Pancreas (tissue), 10 donors: ENCODE measurements at regions not wholly inside any gene's neighbourhood (a gene's known extent, or its start where the extent isn't known, plus 50 kb on each side); places are given as distances from the start of the nearest gene placed in this dataset.

Source experiments
- ATAC-seq, 4 donors: fragments of 200-7000 bp; cut with Tn5 transposase; one replicate each; pipeline versions ENCODE4 v1.8.0 to v1.9.1; 2020; ENCODE audit warnings: mild to moderate bottlenecking in 4 of 4, moderate library complexity in 4 of 4
- DNase-seq, 6 donors: peaks; one replicate each; pipeline ENCODE4 v3.0.0-alpha.2; 2020
- FAIRE-seq: peaks from 2 replicates; lab custom pipeline; 2012; peaks lifted over from hg19 to GRCh38; lab: Jason Lieb, UNC
- H3K27ac ChIP-seq, 4 donors: fragments of 200-600 bp; sonication (generic); 1 replicate in 3 of 4; 2 replicates in 1 of 4; pipeline versions ENCODE4 v1.5.0 to v1.8.0; 2020
- H3K27me3 ChIP-seq, 4 donors: fragments of 200-600 bp; one replicate each; pipeline ENCODE4 v1.8.0; 2021
- H3K36me3 ChIP-seq, 3 donors: fragments of 200-600 bp; sonication (generic) in 1 of 3; one replicate each; pipeline versions ENCODE4 v1.5.0 to v1.8.0; 2020 to 2021
- H3K4me1 ChIP-seq, 3 donors: fragments of 200-600 bp; one replicate each; pipeline ENCODE4 v1.8.0; 2021
- H3K4me3 ChIP-seq, 4 donors: fragments of 200-600 bp; sonication (generic) in 2 of 4; one replicate each; pipeline versions ENCODE4 v1.5.0 to v1.8.0; 2020 to 2021
- H3K9me3 ChIP-seq, 4 donors: fragments of 200-600 bp; one replicate each; pipeline ENCODE4 v1.8.0; 2021
- CTCF ChIP-seq, 4 donors: fragments of 200-600 bp; sonication (generic) in 3 of 4; IDR thresholded peaks; one replicate each; pipeline versions ENCODE4 v1.5.0 to v1.8.0; 2021; ENCODE audit warnings: antibody characterized with exemption in 4 of 4
- WGBS, 2 donors: extraction: QIAGEN DNeasy Blood & Tissue Kit; methylation state at CpG; one replicate each; pipeline ENCODE4 v1.1.7; 2013; 5-methylcytosine and 5-hydroxymethylcytosine counted together
- intact Hi-C, 3 donors: fragments of 100-400 bp; cut with DNase I; formaldehyde crosslinking; loops; one replicate each; pipeline versions ENCODE4 v1.11.1 to v1.14.2; 2022
- donor health status: healthy with polysubstance abuse.
- donor health status: DM: no; HTN: no; CAD: no; lungs with moderate emphysema.
- donor health status: DM: no; HTN: no; CAD: no.
- donor health status: control.
- donor health status: control.
- donor health status: Bipolar disorder and iron deficiency.
- donor health status: DM: yes; HTN: yes; CAD: no.
- donor health status: DM: no; HTN: no; CAD: no.
- donor health status: DM: no; HTN: no; CAD: no.
- donor health status: DM: yes; HTN: yes; CAD: no.

- no peak overlapping the region for H3K4me3 ChIP-seq
- DNase-seq, result no peak
- WGBS, 2 donors, result 66 to 79% methylated on average over 3 of the region's 3 CpGs
- intact Hi-C loops, result no loop called here
- TF ChIP-seq CTCF (IDR thresholded peaks at IDR 0.05), result no peak
- H3K27ac ChIP-seq, result no peak overlapping the region
- no peak for FAIRE-seq
- no peak for ATAC-seq
- no peaks in the 10 kb centered on the region for H3K36me3 ChIP-seq
- no peaks in the 10 kb centered on the region for H3K9me3 ChIP-seq
- no peaks in the 10 kb centered on the region for H3K4me1 ChIP-seq
- H3K27me3 ChIP-seq, result no peaks in the 10 kb centered on the region
Measured at GRCh38 chr18:42617221-42617620, 498.3 kb downstream of the RIT2 start.

- H3K27ac ChIP-seq, result no peak overlapping the region
- no peak for FAIRE-seq
- 60 to 65% methylated on average over 1 of the region's 1 CpG for WGBS, 2 donors
Measured at GRCh38 chr18:42619771-42620170, 495.7 kb downstream of the RIT2 start.

GRCh38 chr18:42620657-42621056 lies 494.8 kb downstream of the RIT2 start:
- FAIRE-seq (no peak), ATAC-seq (no peak), DNase-seq (no peak)
- intact Hi-C loops, result no loop called here
- H3K36me3 ChIP-seq, result no peaks in the 10 kb centered on the region
- H3K9me3 ChIP-seq, result no peaks in the 10 kb centered on the region
- 34 to 50% methylated on average over 2 of the region's 2 CpGs for WGBS, 2 donors
- H3K27ac ChIP-seq, result no peak overlapping the region
- no peaks in the 10 kb centered on the region for H3K4me1 ChIP-seq
- TF ChIP-seq CTCF (IDR thresholded peaks at IDR 0.05), result no peak
- peaks cover 0 to 3% (median 0%) of the 10 kb centered on the region in 4 donors for H3K27me3 ChIP-seq
- H3K4me3 ChIP-seq, result no peak overlapping the region

More at GRCh38 chr18:42619771-42620170, 495.7 kb downstream of the RIT2 start:
- Histone ChIP-seq H3K36me3 (no peaks in the 10 kb centered on the region), H3K27me3 (peaks cover 0 to 3% (median 0%) of the 10 kb centered on the region in 4 donors), H3K4me3 (no peak overlapping the region), H3K9me3 (no peaks in the 10 kb centered on the region), H3K4me1 (no peaks in the 10 kb centered on the region)
- intact Hi-C loops, result no loop called here
- TF ChIP-seq CTCF (IDR thresholded peaks at IDR 0.05), result no peak
- ATAC-seq (no peak), DNase-seq (no peak)

GRCh38 chr18:42623935-42624334 lies 491.6 kb downstream of the RIT2 start:
- DNase-seq (no peak), FAIRE-seq (no peak), ATAC-seq (no peak)
- 68 to 71% methylated on average over 4 of the region's 4 CpGs for WGBS, 2 donors
- no peak for TF ChIP-seq CTCF (IDR thresholded peaks at IDR 0.05)
- intact Hi-C loops, result no loop called here
- Histone ChIP-seq H3K27ac (no peak overlapping the region), H3K4me1 (no peaks in the 10 kb centered on the region), H3K27me3 (peaks cover 0 to 3% (median 0%) of the 10 kb centered on the region in 4 donors), H3K4me3 (no peak overlapping the region), H3K9me3 (no peaks in the 10 kb centered on the region), H3K36me3 (no peaks in the 10 kb centered on the region)

- Histone ChIP-seq H3K27ac (no peak overlapping the region), H3K9me3 (no peaks in the 10 kb centered on the region), H3K4me3 (no peak overlapping the region), H3K36me3 (no peaks in the 10 kb centered on the region), H3K27me3 (no peaks in the 10 kb centered on the region), H3K4me1 (no peaks in the 10 kb centered on the region)
- DNase-seq (no peak), FAIRE-seq (no peak), ATAC-seq (no peak)
- no peak for TF ChIP-seq CTCF (IDR thresholded peaks at IDR 0.05)
- intact Hi-C loops, result no loop called here
- WGBS, 2 donors, result 13 to 17% methylated on average over 1 of the region's 1 CpG
Measured at GRCh38 chr18:42632801-42633200, 482.7 kb downstream of the RIT2 start.
